AG09319 (cell line): ENCODE measurements at regions not wholly inside any gene's neighbourhood (a gene's known extent, or its start where the extent isn't known, plus 50 kb on each side); places are given as distances from the start of the nearest gene placed in this dataset.

Experiments used
- DNase-seq: peaks from one replicate; pipeline ENCODE4 v3.0.0-alpha.2; 2010; ENCODE audit warnings: low read depth; ENCODE audit errors: extremely low read depth
- TF ChIP-seq, protein P1 (sequence below): IDR thresholded peaks from 2 replicates; pipeline ENCODE4 v1.5.1; 2011; ENCODE audit warnings: low read depth, mild to moderate bottlenecking, inconsistent platforms, low read length, moderate library complexity

DNA sequence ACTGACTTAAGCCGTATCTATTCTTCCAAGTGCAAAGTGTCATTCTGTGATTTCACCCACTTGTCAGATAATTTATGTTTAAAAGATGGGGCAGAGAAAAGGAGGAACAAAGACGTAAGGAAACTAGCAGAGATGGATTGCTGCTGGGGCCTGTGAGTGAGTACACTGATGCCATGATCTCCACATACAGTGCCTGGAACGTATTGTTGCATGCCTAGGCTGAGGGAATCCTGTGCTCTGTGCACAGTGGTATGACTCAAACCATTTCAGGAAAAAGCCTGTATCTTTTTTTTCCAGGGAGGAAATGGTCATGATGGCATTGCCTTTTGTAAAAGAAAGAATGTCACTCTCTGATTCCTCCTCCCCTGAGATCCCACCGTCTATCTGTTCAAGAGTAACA, 359.5 kb upstream of the ADAMTS16 start:
- TF ChIP-seq, protein P1, sequence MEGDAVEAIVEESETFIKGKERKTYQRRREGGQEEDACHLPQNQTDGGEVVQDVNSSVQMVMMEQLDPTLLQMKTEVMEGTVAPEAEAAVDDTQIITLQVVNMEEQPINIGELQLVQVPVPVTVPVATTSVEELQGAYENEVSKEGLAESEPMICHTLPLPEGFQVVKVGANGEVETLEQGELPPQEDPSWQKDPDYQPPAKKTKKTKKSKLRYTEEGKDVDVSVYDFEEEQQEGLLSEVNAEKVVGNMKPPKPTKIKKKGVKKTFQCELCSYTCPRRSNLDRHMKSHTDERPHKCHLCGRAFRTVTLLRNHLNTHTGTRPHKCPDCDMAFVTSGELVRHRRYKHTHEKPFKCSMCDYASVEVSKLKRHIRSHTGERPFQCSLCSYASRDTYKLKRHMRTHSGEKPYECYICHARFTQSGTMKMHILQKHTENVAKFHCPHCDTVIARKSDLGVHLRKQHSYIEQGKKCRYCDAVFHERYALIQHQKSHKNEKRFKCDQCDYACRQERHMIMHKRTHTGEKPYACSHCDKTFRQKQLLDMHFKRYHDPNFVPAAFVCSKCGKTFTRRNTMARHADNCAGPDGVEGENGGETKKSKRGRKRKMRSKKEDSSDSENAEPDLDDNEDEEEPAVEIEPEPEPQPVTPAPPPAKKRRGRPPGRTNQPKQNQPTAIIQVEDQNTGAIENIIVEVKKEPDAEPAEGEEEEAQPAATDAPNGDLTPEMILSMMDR, result no peak
- DNase-seq, result no peak

DNA sequence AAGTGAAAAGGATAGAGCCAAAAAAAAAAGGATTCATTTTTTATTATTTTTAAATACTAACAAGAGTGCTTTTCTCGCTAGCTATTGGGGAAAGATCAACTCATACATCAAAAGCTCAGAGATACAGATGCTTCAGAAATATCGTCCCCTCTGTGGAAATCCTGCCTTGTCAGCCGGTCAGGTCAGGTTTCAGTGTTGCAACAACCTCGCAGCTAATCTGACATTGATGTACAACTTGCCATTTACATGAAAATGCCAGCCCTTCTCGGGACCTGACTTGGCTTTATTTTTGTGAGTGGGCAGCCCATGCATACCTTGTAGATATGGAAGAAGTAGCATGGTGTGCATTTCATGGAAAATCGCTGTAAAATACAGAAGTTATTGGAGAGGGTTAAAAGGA, 358.8 kb upstream of the ADAMTS16 start:
- no peak for DNase-seq
- TF ChIP-seq, protein P1, result no peak

DNA sequence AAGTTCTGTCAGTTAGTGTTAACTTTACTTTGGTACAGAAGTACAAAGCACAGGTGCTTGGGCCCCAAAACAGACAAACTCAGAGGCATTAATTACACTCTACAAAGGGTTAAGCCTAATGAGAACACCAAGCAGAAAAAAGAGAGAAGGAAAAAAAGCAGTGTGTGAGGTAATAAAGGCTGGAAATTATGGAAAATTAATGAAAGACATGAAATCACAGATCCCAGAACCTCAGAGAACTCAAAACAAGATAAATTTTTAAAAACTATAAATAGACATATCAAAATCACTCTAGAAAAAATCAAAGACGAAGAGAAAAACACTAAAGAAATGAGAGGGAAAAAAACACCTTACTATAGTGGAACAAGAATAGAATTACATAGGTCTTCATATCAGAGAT, 354.2 kb upstream of the ADAMTS16 start:
- TF ChIP-seq, protein P1, result no peak

DNA sequence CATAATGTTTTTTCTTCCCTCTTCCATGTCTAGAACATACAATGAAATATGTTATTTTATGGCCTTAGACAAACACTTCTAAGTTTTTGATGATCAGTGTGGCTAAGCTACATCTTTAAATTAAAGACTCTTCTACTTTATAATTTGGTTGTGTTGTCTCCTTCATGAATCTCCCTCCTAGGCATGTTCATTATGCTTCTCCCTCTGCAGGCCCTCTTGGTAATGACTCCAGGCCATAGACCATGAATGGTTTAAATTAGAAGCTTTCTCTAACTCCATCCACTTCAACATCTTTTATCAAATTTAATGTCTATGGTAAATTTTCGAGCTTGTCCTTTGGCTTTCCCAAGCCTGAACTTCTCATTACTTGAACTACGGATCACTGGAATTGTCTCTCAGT, 342.7 kb upstream of the ADAMTS16 start:
- TF ChIP-seq, protein P1, result no peak
- no peak for DNase-seq

More for the DNA sequence above, 354.2 kb upstream of the ADAMTS16 start:
- no peak for DNase-seq

DNA sequence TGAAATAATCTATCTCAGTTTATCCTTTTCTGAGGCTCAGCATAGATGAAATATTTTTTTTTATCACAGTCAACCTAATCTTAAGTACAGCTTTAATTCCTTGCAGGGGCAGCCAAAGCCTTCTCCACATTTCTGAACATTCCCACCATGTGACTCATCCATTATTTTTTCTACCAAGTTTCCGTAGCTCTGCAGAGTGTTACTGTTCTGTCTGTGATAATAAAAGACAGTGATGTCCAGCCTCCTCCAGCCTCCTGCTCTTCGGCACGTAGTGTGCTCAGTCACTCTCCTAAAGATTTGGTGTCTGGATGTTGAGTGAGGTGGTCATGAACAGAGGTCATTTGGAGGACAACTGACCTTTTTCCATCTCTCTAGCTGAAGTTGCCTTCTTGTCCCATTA, 338.1 kb upstream of the ADAMTS16 start:
- TF ChIP-seq, protein P1, result no peak
- no peak for DNase-seq

DNA sequence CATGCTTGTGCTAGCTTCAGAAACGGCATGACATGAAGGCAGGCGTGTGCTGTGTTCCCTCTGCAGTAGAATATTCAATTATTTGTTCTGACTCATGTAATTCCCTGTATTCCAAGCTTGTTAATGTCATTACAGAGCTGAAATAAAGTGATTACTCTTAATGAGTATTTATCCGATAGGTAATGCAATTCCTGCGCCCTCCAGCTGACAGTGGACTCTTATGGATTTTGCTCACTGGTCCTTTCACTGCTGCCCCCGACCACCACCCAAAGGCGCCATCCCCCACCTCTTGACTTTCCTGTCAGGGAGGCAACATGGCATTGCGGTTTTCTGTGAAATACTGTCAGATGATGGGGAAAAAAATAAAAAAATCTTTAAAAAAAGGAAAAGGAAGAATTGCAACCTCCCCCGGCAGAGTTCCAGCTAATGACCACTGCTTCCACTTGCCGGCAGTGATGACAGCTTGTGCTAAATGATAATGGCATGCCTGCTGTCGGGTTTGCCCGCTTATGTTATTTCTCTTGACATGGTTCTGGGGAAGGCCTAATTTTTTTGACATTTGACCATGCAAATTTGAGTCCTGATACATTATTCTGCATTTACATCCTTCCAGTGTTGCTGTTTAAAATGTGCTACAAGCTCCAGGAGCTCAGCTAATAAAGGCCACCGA, 335.3 kb upstream of the ADAMTS16 start:
- TF ChIP-seq, protein P1, result no peak
- DNase-seq, result no peak

DNA sequence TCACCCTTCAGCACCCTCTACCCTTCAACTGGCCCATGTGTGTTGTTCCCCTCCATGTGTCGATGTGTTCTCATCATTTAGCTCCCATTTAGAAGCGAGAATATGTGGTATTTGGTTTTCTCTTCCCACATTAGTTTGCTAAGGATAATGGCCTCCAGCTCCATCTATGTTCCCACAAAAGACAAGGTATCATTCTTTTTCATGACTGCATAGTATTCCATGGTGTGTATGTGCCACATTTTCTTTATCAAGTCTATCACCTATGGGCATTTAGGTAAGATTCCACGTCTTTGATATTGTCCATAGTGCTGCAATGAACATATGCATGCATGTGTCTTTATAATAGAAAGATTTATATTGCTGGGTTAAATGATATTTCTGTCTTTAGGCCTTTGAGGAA, 325.1 kb upstream of the ADAMTS16 start:
- TF ChIP-seq, protein P1, result no peak
- DNase-seq, result no peak
